ENCODE measurements at regions not wholly inside any gene's neighbourhood (a gene's known extent, or its start where the extent isn't known, plus 50 kb on each side); places are given as distances from the start of the nearest gene placed in this dataset.
"Not testable (repeated sequence)": the region's sequence is repeated elsewhere in the genome, so short reads cannot be mapped to it uniquely, and the experiment has no call there.

DNA sequence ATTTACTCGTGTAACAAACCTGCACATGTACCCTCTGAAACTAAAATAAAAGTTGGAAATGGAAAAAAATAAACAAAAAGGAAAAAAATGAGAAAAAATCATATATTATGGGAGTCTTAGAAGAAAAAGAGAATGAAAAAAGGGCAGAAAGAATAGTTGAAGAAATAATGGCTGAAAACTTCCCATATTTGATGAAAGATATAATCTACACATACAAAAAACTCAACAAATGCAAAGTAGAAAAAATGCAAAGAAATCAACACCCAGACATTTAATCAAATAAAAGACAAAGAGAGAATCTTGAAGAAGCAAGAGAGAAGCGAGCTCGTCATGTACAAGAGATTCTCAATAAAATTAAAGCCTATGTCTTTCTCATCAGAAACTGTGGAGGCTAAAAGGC lies 73.8 kb downstream of the SLC25A46 start:
- Histone ChIP-seq H3K4me1 (ENCODE audit: control insufficient read depth in 1 of 2, insufficient read depth in 2 of 2, low read length in 2 of 2) (peaks cover 0 to 3% of the 10 kb centered on the region in 2 donors), H3K9me3 (ENCODE audit: control insufficient read depth in 1 of 2, low read length in 2 of 2) (peaks cover 0 to 4% of the 10 kb centered on the region in 2 donors), H3K36me3 (ENCODE audit: control insufficient read depth in 1 of 2, insufficient read depth in 2 of 2, low read length in 2 of 2) (no peaks in the 10 kb centered on the region), H3K4me3 (ENCODE audit: low read depth in 1 of 2, low read length in 2 of 2) (no peak overlapping the region), H3K27me3 (ENCODE audit: low read depth, low read length) (no peaks in the 10 kb centered on the region), H3K27ac (ENCODE audit: low read length) (no peak overlapping the region)

GRCh38 chr5:110815916-110816605 lies 77.3 kb downstream of the SLC25A46 start:
- H3K27ac ChIP-seq (ENCODE audit: low read length): no peak overlapping the region
- no peaks in the 10 kb centered on the region for H3K4me1 ChIP-seq (ENCODE audit: control insufficient read depth in 1 of 2, insufficient read depth in 2 of 2, low read length in 2 of 2)
- no peak overlapping the region for H3K4me3 ChIP-seq (ENCODE audit: low read depth in 1 of 2, low read length in 2 of 2)
- H3K27me3 ChIP-seq (ENCODE audit: low read depth, low read length): no peaks in the 10 kb centered on the region
- H3K36me3 ChIP-seq (ENCODE audit: control insufficient read depth in 1 of 2, insufficient read depth in 2 of 2, low read length in 2 of 2): no peaks in the 10 kb centered on the region
- peaks cover 0 to 4% of the 10 kb centered on the region in 2 donors for H3K9me3 ChIP-seq (ENCODE audit: control insufficient read depth in 1 of 2, low read length in 2 of 2)

DNA sequence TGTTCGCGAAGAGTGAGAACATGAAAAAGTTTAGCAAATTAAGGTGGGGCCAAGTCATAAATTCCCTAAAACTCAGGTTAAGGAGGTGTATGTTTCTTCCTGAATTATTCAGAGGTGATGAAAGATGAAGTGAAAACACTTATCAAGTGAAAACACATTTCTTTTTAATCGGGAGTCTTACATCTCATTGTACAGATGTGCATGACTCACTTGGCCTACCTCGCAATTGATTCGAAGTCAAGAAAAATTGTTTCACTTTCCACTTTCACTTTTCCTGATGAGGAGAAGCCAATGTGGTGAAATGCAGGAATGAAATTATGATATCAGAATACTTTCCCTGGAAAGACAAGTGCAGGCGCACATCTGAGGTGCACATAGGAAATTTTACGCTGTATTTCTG lies 78.7 kb downstream of the SLC25A46 start:
- Histone ChIP-seq H3K27ac (ENCODE audit: low read length) (no peak overlapping the region), H3K4me1 (ENCODE audit: control insufficient read depth in 1 of 2, insufficient read depth in 2 of 2, low read length in 2 of 2) (no peaks in the 10 kb centered on the region), H3K4me3 (ENCODE audit: low read depth in 1 of 2, low read length in 2 of 2) (no peak overlapping the region), H3K36me3 (ENCODE audit: control insufficient read depth in 1 of 2, insufficient read depth in 2 of 2, low read length in 2 of 2) (no peaks in the 10 kb centered on the region), H3K27me3 (ENCODE audit: low read depth, low read length) (no peaks in the 10 kb centered on the region), H3K9me3 (ENCODE audit: control insufficient read depth in 1 of 2, low read length in 2 of 2) (peaks cover 0 to 3% of the 10 kb centered on the region in 2 donors)

DNA sequence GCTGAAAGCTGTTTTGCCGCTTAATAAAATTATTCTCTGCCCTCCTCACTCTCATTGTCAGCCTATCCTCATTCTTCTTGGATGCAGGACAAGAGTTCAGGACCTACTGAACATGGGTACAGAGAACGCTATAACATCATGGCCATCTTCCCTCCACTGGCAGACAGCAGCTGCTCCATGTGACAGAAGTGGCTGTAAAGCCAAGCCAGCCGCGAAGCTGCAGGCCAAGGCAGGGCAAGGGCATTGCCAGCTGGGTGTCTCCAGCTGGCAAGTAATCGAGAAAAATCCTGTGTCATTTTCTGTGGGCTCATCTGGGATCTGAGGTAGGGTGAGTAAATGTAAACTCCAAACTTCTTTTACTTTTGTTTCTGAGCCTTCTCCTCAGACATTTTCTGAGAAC lies 84.8 kb downstream of the SLC25A46 start:
- H3K4me1 ChIP-seq (ENCODE audit: control insufficient read depth in 1 of 2, insufficient read depth in 2 of 2, low read length in 2 of 2): no peaks in the 10 kb centered on the region
- H3K4me3 ChIP-seq (ENCODE audit: low read depth in 1 of 2, low read length in 2 of 2): no peak overlapping the region
- peaks cover 0 to 19% of the 10 kb centered on the region in 2 donors for H3K9me3 ChIP-seq (ENCODE audit: control insufficient read depth in 1 of 2, low read length in 2 of 2)
- H3K36me3 ChIP-seq (ENCODE audit: control insufficient read depth in 1 of 2, insufficient read depth in 2 of 2, low read length in 2 of 2): no peaks in the 10 kb centered on the region
- no peak overlapping the region for H3K27ac ChIP-seq (ENCODE audit: low read length)
- H3K27me3 ChIP-seq (ENCODE audit: low read depth, low read length): no peaks in the 10 kb centered on the region

DNA sequence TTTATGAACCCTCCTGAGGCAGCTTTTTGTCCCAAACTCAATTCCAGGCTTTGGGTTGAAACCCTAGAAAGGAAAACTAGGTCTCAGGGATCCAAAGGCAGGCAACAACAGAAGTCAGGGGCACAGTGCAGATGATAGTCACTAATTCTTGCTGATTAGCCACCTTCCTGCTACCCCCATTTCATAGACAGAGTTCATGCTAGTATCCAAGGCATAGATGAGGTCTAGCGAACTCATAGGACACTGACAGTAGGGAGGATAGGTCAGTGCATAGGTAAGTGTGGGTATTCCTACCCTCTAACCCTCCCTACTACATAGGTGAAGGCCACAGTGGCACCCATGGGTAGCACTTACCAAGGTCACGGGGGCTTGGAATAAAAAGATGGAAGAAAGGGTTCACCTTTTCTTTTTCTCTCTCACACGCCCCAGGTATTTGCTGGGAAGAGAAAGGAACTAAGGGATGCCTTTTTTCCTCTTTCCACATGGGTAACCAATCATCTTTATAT lies 86.2 kb downstream of the SLC25A46 start:
- H3K9me3 ChIP-seq (ENCODE audit: control insufficient read depth in 1 of 2, low read length in 2 of 2): peaks cover 0 to 25% of the 10 kb centered on the region in 2 donors
- H3K27ac ChIP-seq (ENCODE audit: low read length): no peak overlapping the region
- no peaks in the 10 kb centered on the region for H3K36me3 ChIP-seq (ENCODE audit: control insufficient read depth in 1 of 2, insufficient read depth in 2 of 2, low read length in 2 of 2)
- no peaks in the 10 kb centered on the region for H3K4me1 ChIP-seq (ENCODE audit: control insufficient read depth in 1 of 2, insufficient read depth in 2 of 2, low read length in 2 of 2)
- no peak overlapping the region for H3K4me3 ChIP-seq (ENCODE audit: low read depth in 1 of 2, low read length in 2 of 2)
- no peaks in the 10 kb centered on the region for H3K27me3 ChIP-seq (ENCODE audit: low read depth, low read length)

- no peaks in the 10 kb centered on the region for H3K27me3 ChIP-seq (ENCODE audit: low read depth, low read length)
- H3K27ac ChIP-seq (ENCODE audit: low read length): no peak overlapping the region
- H3K4me3 ChIP-seq (ENCODE audit: low read depth in 1 of 2, low read length in 2 of 2): no peak overlapping the region
- peaks cover 0 to 7% of the 10 kb centered on the region in 2 donors for H3K4me1 ChIP-seq (ENCODE audit: control insufficient read depth in 1 of 2, insufficient read depth in 2 of 2, low read length in 2 of 2)
- no peaks in the 10 kb centered on the region for H3K36me3 ChIP-seq (ENCODE audit: control insufficient read depth in 1 of 2, insufficient read depth in 2 of 2, low read length in 2 of 2)
- peaks cover 0 to 10% of the 10 kb centered on the region in 2 donors for H3K9me3 ChIP-seq (ENCODE audit: control insufficient read depth in 1 of 2, low read length in 2 of 2)
Measured at GRCh38 chr5:110832683-110833082, 93.9 kb downstream of the SLC25A46 start.

- not testable (repeated sequence) for H3K27me3 ChIP-seq (ENCODE audit: low read depth, low read length); H3K9me3 ChIP-seq (ENCODE audit: control insufficient read depth in 1 of 2, low read length in 2 of 2); H3K27ac ChIP-seq (ENCODE audit: low read length); H3K36me3 ChIP-seq (ENCODE audit: control insufficient read depth in 1 of 2, insufficient read depth in 2 of 2, low read length in 2 of 2); H3K4me3 ChIP-seq (ENCODE audit: low read depth in 1 of 2, low read length in 2 of 2)
- peaks cover 0 to 15% of the 10 kb centered on the region in 2 donors for H3K4me1 ChIP-seq (ENCODE audit: control insufficient read depth in 1 of 2, insufficient read depth in 2 of 2, low read length in 2 of 2)
Measured at GRCh38 chr5:110834933-110835332, 96.1 kb downstream of the SLC25A46 start.

GRCh38 chr5:110836851-110837250 lies 98.0 kb downstream of the SLC25A46 start:
- H3K4me3 ChIP-seq (ENCODE audit: low read depth in 1 of 2, low read length in 2 of 2): no peak overlapping the region
- H3K9me3 ChIP-seq (ENCODE audit: control insufficient read depth in 1 of 2, low read length in 2 of 2): no peaks in the 10 kb centered on the region
- no peak overlapping the region for H3K27ac ChIP-seq (ENCODE audit: low read length)
- no peaks in the 10 kb centered on the region for H3K36me3 ChIP-seq (ENCODE audit: control insufficient read depth in 1 of 2, insufficient read depth in 2 of 2, low read length in 2 of 2)
- H3K27me3 ChIP-seq (ENCODE audit: low read depth, low read length): no peaks in the 10 kb centered on the region
- H3K4me1 ChIP-seq (ENCODE audit: control insufficient read depth in 1 of 2, insufficient read depth in 2 of 2, low read length in 2 of 2): peaks cover 0 to 21% of the 10 kb centered on the region in 2 donors

GRCh38 chr5:110838357-110838756 lies 99.5 kb downstream of the SLC25A46 start:
- peaks cover 0 to 21% of the 10 kb centered on the region in 2 donors for H3K4me1 ChIP-seq (ENCODE audit: control insufficient read depth in 1 of 2, insufficient read depth in 2 of 2, low read length in 2 of 2)
- not testable (repeated sequence) for H3K36me3 ChIP-seq (ENCODE audit: control insufficient read depth in 1 of 2, insufficient read depth in 2 of 2, low read length in 2 of 2); H3K27me3 ChIP-seq (ENCODE audit: low read depth, low read length); H3K27ac ChIP-seq (ENCODE audit: low read length); H3K9me3 ChIP-seq (ENCODE audit: control insufficient read depth in 1 of 2, low read length in 2 of 2); H3K4me3 ChIP-seq (ENCODE audit: low read depth in 1 of 2, low read length in 2 of 2)

GRCh38 chr5:110838961-110839360 lies 100.2 kb downstream of the SLC25A46 start:
- Histone ChIP-seq H3K27ac (ENCODE audit: low read length) (no peak overlapping the region), H3K4me3 (ENCODE audit: low read depth in 1 of 2, low read length in 2 of 2) (no peak overlapping the region), H3K36me3 (ENCODE audit: control insufficient read depth in 1 of 2, insufficient read depth in 2 of 2, low read length in 2 of 2) (no peaks in the 10 kb centered on the region), H3K9me3 (ENCODE audit: control insufficient read depth in 1 of 2, low read length in 2 of 2) (no peaks in the 10 kb centered on the region), H3K4me1 (ENCODE audit: control insufficient read depth in 1 of 2, insufficient read depth in 2 of 2, low read length in 2 of 2) (peaks cover 0 to 21% of the 10 kb centered on the region in 2 donors), H3K27me3 (ENCODE audit: low read depth, low read length) (no peaks in the 10 kb centered on the region)

DNA sequence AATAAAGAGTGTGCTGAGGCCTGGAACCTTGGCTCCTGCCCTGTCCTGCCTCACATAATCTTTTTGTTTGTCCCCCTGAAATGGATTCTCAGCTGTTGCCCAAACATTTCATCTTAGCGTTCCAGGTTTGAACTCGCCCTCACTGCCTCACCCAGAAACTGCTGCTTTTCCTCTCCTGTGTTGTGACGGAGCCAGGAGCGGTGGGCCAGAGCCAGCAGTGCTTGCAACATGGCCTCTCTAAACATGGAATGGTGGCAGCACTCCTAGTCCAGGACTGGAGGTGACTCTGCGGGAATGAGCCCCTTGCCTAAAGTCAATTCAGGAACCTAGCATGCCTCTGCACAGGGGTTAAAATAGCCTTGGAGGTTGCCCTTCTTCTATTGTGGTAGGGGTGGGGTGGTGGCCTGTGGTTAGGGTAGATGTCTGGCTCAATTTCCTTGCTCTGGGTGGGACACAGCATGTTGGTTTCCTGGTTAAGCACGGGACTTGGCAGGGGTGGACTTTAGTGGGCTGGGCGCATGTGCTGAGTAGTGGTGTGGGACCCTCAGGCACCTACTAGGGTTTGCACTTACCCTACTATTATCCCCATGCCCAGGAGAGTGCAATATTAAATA lies 101.6 kb downstream of the SLC25A46 start:
- peaks cover 0 to 21% of the 10 kb centered on the region in 2 donors for H3K4me1 ChIP-seq (ENCODE audit: control insufficient read depth in 1 of 2, insufficient read depth in 2 of 2, low read length in 2 of 2)
- no peaks in the 10 kb centered on the region for H3K9me3 ChIP-seq (ENCODE audit: control insufficient read depth in 1 of 2, low read length in 2 of 2)
- no peaks in the 10 kb centered on the region for H3K36me3 ChIP-seq (ENCODE audit: control insufficient read depth in 1 of 2, insufficient read depth in 2 of 2, low read length in 2 of 2)
- no peak overlapping the region for H3K4me3 ChIP-seq (ENCODE audit: low read depth in 1 of 2, low read length in 2 of 2)
- no peak overlapping the region for H3K27ac ChIP-seq (ENCODE audit: low read length)
- no peaks in the 10 kb centered on the region for H3K27me3 ChIP-seq (ENCODE audit: low read depth, low read length)
